GM18519 (cell line): ENCODE measurements at regions not wholly inside any gene's neighbourhood (a gene's known extent, or its start where the extent isn't known, plus 50 kb on each side); places are given as distances from the start of the nearest gene placed in this dataset.

Experiments
- ATAC-seq: cut with Tn5 transposase; IDR thresholded peaks from one replicate; pipeline ENCODE4 v1.9.1; 2021; ENCODE audit warnings: mild to moderate bottlenecking, moderate library complexity; ENCODE audit not compliant: unreplicated experiment, low FRiP score

- no peak for ATAC-seq
These were observed 132.2 kb downstream of the PTGER3 start for GRCh38 chr1:70915258-70916033.

- no peak for ATAC-seq
These were observed 131.6 kb downstream of the PTGER3 start for GRCh38 chr1:70916034-70916427.

- ATAC-seq, result no peak
These were observed 127.8 kb downstream of the PTGER3 start for GRCh38 chr1:70919706-70920323.
